SHP77 (cell line): ENCODE measurements at regions not wholly inside any gene's neighbourhood (a gene's known extent, or its start where the extent isn't known, plus 50 kb on each side); places are given as distances from the start of the nearest gene placed in this dataset.
A peak's percentile ranks its signal among the peaks of the same experiment; 100 is the strongest.

ENCODE experiments used
- DNase-seq, 2 experiments: peaks; one replicate each; lab custom pipeline; 2025; lab: John Stamatoyannopoulos, UW

- no peak for DNase-seq
These were observed 51.8 kb upstream of the RIPOR2 start for GRCh38 chr6:24987446-24988115.

DNA sequence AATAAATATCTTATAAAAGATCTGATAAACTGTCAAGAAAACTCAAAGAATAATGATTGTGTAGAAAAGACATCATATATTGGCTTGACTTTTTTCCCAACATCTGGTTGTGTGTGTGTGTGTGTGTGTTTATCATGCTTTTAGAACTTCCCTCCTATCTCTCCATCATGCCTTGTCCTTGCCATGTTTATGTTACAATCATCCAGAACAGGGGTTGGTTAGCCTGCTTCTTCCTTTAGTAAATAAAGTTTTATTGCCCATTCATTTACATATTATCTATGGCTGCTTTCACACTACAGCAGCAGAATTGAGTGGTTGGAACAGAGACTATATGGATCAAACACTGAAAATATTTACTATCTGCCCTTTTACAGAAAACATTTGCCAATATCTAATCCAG, 52.8 kb upstream of the RIPOR2 start:
- no peak for DNase-seq

DNA sequence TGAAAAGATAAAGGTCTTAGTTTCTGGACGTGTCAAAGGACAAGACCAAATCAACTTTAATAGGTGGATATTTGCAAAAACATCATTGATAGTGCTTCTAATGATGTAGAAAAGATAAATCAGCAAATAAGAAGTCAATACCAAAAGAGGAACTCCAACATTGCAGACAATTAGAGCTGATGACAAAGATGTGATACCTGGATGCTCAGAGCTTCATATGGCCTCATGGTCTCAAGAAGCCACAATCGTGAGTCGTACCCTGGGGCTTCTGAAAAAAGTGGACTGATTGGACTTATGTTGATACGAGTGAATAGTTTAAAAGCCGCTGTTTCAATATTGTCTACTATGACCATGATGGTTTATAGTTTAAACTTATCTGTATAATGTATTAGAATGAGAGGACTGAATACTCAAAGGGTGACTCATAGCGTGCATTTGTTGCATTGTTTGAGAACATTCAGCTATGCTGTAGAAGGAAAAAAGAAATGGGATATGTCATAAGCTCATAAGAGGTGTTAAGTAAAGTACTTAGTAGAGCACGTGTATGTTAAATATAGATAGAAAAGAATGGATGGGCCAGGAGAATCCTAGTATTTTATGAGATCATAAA, 54.6 kb upstream of the RIPOR2 start:
- no peak for DNase-seq

DNA sequence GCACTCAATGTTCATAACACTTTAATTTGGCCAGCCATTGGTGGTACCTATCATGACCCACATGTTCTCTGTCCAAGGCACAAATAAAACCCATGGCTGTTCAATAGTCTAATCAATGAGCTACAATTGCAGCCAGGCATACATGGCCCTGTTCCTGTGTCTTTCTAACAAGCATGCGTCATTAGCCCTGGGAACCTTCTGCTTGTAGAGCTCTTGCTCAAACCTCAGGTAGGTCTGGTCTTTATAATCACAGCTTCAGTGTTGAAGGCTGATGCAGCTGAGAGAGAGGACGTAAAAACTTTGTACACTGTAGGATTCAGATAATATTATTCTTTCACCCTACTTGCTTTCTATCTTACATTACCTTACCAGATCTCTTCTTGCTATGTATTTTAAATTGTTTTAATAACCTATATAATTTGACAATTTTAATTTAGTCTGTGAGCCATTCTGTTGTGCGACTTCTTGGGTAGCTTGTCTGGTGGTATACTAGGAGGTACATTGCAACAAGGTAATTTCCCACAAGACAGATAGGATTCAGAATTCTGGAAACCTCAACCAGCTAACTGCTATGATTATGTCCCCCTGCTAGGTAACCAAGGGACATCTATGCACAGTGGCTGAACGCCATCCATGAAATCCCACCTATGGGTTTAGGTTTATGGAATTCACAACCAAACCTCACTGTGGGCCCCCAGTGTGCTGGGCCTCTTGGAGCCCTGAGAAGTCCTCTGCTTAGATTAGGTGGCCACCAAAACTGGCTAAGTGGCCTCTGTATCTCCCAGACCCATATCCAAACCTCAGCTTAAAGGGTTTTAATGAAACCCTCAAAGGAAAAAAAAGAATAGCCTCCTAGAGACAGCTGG, 55.4 kb upstream of the RIPOR2 start:
- no peak for DNase-seq

DNA sequence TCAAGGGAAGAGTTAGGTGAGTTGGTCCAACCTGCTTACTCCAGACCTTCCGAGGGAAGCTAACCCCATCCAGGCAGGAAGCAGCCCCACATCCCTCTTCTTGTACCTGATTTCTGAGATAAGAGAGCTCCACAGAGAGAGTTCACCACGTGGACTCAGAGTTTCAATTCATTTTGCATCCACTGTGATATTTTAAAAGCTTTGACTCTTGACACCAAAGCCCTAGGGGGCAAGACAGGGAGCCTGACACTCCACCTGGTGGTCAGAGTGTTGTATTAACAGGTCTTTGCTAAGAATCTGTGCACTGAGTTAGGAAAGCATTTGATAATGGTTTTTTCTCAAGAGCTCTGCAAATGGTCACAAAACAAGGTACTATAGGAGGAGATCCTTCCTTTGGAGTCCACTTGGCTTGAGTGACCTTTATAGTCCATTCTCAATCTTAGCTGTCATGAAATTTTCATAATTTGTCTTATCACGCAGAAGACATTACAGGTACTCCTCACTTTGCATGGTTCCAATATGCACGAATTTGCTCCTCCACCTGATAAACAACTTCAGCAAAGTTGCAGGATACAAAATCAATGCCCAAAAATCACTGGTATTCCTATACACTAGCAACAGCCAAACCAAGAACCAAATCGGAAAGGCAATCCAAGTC, 56.2 kb upstream of the RIPOR2 start:
- DNase-seq: peak; percentile 48 to 64

DNA sequence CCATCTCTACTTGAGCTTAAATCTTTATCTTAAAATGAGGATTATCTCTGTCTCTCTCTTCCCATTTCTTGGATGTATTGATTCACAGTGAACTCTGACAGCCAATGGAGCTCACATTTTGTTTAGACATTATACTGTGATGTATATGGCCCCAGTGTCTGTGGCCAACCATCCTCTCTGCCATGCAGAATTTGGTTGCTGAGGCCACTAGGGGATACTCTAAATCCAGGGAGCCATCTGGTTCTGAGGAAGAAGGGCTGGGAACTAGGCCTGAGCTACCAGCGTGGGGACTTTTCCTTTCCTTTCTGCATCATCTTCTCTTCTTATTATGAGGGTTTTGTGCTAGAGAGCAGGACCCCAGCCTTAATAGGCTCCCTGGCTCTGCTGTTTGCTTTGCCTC, 59.1 kb upstream of the RIPOR2 start:
- DNase-seq: no peak

DNA sequence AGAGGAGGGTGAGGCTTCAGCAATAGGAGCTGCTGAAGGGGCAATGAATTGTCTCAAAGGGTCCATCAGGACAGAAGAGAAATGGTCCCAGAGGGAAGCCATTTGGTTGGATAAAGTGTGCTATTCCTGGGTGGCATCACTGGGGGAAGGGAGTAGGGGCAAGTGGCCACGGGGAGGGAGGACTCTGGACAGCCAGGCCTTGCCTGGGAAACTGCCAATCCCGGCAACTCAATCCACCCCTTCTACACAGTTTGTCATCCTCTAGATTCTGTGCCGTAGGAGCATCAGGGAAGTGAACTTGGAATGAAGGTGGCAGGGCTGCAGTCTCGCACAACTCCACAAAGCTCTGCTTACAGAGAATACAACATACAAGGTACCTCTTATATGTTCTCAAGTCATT, 59.5 kb upstream of the RIPOR2 start:
- DNase-seq: no peak

GRCh38 chr6:24996269-24996836, 60.6 kb upstream of the RIPOR2 start:
- no peak for DNase-seq

DNA sequence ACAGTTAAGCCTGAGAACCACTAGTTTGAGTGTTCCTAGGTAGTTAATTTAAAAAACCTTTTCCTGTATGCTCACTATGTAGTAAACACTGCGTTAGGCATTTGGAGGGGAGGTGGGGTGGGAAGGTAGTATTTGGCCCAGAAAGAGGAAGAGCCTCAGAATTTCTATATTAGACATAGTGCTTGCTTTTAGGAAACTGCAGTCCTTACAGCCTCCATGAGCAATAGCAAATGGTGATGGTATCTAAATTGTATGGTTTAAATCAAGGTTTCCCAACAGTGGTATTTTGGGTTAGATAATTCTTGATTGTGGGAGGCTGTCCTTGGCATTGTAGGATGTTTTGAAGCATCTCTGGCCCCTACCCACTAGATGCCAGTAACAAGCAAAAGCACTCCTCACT, 61.5 kb upstream of the RIPOR2 start:
- no peak for DNase-seq

GRCh38 chr6:24997905-24998304, 62.1 kb upstream of the RIPOR2 start:
- DNase-seq: no peak

GRCh38 chr6:25002326-25003091, 66.7 kb upstream of the RIPOR2 start:
- DNase-seq: no peak

DNA sequence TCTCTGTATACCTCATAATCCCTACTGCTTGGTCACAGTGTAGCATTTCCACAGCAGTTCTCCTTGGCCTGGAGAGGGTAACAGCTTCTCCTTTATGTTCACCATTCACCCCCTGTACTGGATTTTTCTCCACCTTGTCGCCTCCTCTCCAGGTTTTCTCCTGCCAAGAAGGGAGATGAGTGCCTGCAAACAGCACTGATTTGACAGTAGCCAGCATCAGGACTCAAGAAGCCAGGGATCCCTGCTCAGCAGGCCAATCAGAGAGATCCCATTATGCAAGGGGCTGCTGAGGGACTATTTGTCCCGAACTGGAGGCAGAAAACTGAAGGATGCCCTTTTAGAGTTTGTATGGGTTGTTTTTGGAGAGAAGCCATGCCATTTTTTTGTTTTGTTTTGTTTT, 68.6 kb upstream of the RIPOR2 start:
- DNase-seq: no peak

DNA sequence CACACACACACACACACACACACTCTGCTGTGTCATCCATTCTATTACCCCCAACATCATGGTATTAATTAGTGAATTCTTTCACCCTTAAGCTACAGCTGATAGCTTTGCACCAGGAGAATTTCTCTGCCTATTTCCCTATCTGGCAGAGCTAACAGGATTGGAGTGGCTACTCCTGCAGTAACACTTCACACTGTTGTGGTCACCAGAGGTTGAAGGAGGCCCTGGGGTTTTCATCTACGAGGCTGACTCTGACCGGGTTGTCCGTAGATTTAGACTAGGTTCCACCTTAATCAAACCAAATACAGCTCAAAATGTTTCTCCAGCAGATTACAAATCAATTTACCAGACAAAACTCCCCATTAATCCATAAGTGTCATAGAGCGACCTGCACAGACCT, 69.2 kb upstream of the RIPOR2 start:
- DNase-seq: no peak

GRCh38 chr6:25006075-25006474, 70.3 kb upstream of the RIPOR2 start:
- DNase-seq: no peak

DNA sequence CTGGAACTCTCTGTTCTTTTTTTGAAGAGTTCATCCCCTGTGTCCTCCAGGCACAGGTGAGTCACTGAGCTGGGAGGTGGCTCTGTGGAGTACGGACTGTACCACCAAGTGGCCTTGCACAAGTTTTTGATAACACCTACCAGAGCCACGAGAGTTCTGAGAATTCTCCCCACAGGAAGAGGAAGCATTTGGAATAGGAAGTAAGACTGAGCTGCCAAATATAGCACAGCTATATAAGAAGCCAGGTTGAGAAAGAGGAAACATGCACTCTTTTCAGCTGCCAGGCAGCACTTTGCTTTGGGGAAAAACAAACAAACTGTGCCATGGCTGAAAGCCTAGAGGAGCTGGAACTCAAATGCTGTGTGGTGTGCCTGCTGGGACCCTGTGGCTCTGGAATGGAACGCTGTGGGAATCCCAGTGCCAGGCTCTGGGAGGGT, 70.8 kb upstream of the RIPOR2 start:
- no peak for DNase-seq

- DNase-seq: no peak
These were observed 71.5 kb upstream of the RIPOR2 start for GRCh38 chr6:25007269-25007699.

GRCh38 chr6:25008707-25009392, 73.1 kb upstream of the RIPOR2 start:
- no peak for DNase-seq

DNA sequence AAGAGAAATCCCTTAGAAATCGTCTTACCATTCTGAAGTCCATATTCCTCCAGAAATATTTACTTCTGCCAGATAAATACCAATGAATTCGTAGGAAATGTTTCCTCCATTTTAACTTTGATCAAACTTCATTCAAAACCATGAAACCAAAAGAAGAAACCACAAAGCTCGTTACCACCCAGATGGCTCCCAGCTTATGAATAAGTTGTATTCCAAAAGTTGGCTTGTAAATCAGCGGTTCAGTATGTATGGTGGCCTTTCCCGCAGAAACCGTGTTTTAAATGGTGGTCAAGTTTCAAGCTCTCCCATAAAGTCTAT, 73.6 kb upstream of the RIPOR2 start:
- no peak for DNase-seq

GRCh38 chr6:25010176-25010575, 74.4 kb upstream of the RIPOR2 start:
- DNase-seq: no peak

- DNase-seq: no peak
These were observed 75.3 kb upstream of the RIPOR2 start for GRCh38 chr6:25010902-25011625.
